H1 (cell line): ENCODE measurements at regions not wholly inside any gene's neighbourhood (a gene's known extent, or its start where the extent isn't known, plus 50 kb on each side); places are given as distances from the start of the nearest gene placed in this dataset.

Source experiments
- CTCF ChIA-PET: fragments of 300-600 bp; sonication (Branson Sonifier 250); formaldehyde crosslinking; loops from one replicate; lab custom pipeline; 2021; ENCODE audit not compliant: partially characterized antibody; lab: Charles Lee
- POLR2A ChIA-PET: fragments of 300-600 bp; sonication (Branson Sonifier 250); formaldehyde crosslinking; loops from one replicate; lab custom pipeline; 2021; ENCODE audit warnings: inconsistent platforms; ENCODE audit not compliant: partially characterized antibody; lab: Charles Lee
- DNase-seq, 2 experiments: peaks; one replicate each; pipeline versions ENCODE4 v3.0.0 to v3.0.0-alpha.2; 2010 to 2022; ENCODE audit warnings: low spot score in 2 of 2, low read depth in 1 of 2, mixed read lengths in 1 of 2
- FAIRE-seq: peaks from 2 replicates; lab custom pipeline; 2011; peaks lifted over from hg19 to GRCh38; lab: Jason Lieb, UNC
- H2AFZ ChIP-seq: 2 replicates; pipeline ENCODE4 v1.8.1; 2012; ENCODE audit warnings: low read length, inconsistent platforms
- H2AK5ac ChIP-seq: 2 replicates; pipeline ENCODE4 v1.6.1; 2013; ENCODE audit warnings: low read depth, low read length
- H2BK120ac ChIP-seq: replicated peaks from 2 replicates; pipeline ENCODE3; 2013; ENCODE audit warnings: low read depth, low read length, inconsistent platforms
- H2BK12ac ChIP-seq: 2 replicates; pipeline ENCODE4 v1.6.1; 2013; ENCODE audit warnings: low read depth, low read length
- H2BK15ac ChIP-seq: 2 replicates; pipeline ENCODE4 v1.6.1; 2013; ENCODE audit warnings: low read length
- H2BK20ac ChIP-seq: 2 replicates; pipeline ENCODE4 v1.6.1; 2013; ENCODE audit warnings: low read length
- H2BK5ac ChIP-seq: 2 replicates; pipeline ENCODE4 v1.6.1; 2013; ENCODE audit warnings: low read depth, low read length
- H3K14ac ChIP-seq: 2 replicates; pipeline ENCODE4 v1.6.1; 2013; ENCODE audit warnings: inconsistent platforms; ENCODE audit not compliant: insufficient read length
- H3K18ac ChIP-seq: 2 replicates; pipeline ENCODE4 v1.6.1; 2013; ENCODE audit warnings: low read length; ENCODE audit errors: extremely low read depth
- H3K23ac ChIP-seq: 2 replicates; pipeline ENCODE4 v1.6.1; 2013; ENCODE audit warnings: inconsistent platforms; ENCODE audit not compliant: insufficient read length
- H3K23me2 ChIP-seq: 2 replicates; pipeline ENCODE4 v1.6.1; 2013; ENCODE audit warnings: low read depth, low read length
- H3K27ac ChIP-seq: 2 replicates; pipeline ENCODE4 v1.6.1; 2011; ENCODE audit warnings: low read depth, low read length, inconsistent platforms
- H3K27me3 ChIP-seq, 4 experiments: replicated peaks in 1 of 4; 1 replicate in 1 of 4; 2 replicates in 3 of 4; pipeline versions ENCODE4 v1.6.1 to v1.8.1; 2011 to 2013; ENCODE audit warnings: low read length in 3 of 4, mild to moderate bottlenecking in 3 of 4, inconsistent platforms in 2 of 4, mixed read lengths in 2 of 4, moderate library complexity in 1 of 4; ENCODE audit not compliant: control insufficient read depth in 3 of 4, insufficient read depth in 3 of 4; ENCODE audit errors: extremely low read depth in 1 of 4
- H3K36me3 ChIP-seq, 4 experiments: 2 replicates each; pipeline versions ENCODE4 v1.6.1 to v1.8.1; 2011 to 2013; ENCODE audit warnings: mild to moderate bottlenecking in 4 of 4, low read length in 3 of 4, moderate library complexity in 2 of 4, control low read depth in 1 of 4, inconsistent platforms in 1 of 4; ENCODE audit not compliant: insufficient read depth in 4 of 4, control insufficient read depth in 2 of 4
- H3K4ac ChIP-seq: replicated peaks from 2 replicates; pipeline ENCODE3; 2013; ENCODE audit warnings: low read length, low read depth, mixed read lengths, inconsistent platforms; ENCODE audit not compliant: insufficient read length
- H3K4me1 ChIP-seq, 4 experiments: replicated peaks in 1 of 4; 1 replicate in 1 of 4; 2 replicates in 3 of 4; pipeline versions ENCODE4 v1.6.1 to v1.8.1; 2011 to 2013; ENCODE audit warnings: low read length in 3 of 4, inconsistent platforms in 2 of 4, mixed read lengths in 1 of 4; ENCODE audit not compliant: insufficient read depth in 4 of 4, control insufficient read depth in 3 of 4
- H3K4me2 ChIP-seq, 2 experiments: 2 replicates each; pipeline versions ENCODE4 v1.6.1 to v1.8.1; 2011 to 2013; ENCODE audit warnings: low read depth in 2 of 2, low read length in 2 of 2, control low read depth in 1 of 2, inconsistent platforms in 1 of 2, mild to moderate bottlenecking in 1 of 2; ENCODE audit not compliant: insufficient read depth in 1 of 2
- H3K4me3 ChIP-seq, 4 experiments: fragments of 200-600, 300-600 bp in 1 of 4; sonication (generic), shearing (Covaris generic), sonication (Bioruptor Twin) in 1 of 4; 2 replicates each; pipeline versions ENCODE4 v1.5.1 to v1.8.1; 2011 to 2016; ENCODE audit warnings: low read length in 4 of 4, low read depth in 3 of 4, control low read depth in 2 of 4, inconsistent platforms in 2 of 4, mild to moderate bottlenecking in 2 of 4, mixed read lengths in 1 of 4, moderate library complexity in 1 of 4; ENCODE audit not compliant: insufficient read depth in 2 of 4; ENCODE audit errors: extremely low read depth in 1 of 4
- H3K56ac ChIP-seq: replicated peaks from 2 replicates; pipeline ENCODE3; 2013; ENCODE audit warnings: low read depth, mild to moderate bottlenecking, mixed read lengths, low read length, inconsistent platforms; ENCODE audit not compliant: insufficient read length
- H3K79me1 ChIP-seq: 2 replicates; pipeline ENCODE4 v1.6.1; 2013; ENCODE audit warnings: low read depth, low read length, control low read depth
- H3K79me2 ChIP-seq, 2 experiments: 2 replicates each; pipeline versions ENCODE4 v1.6.1 to v1.8.1; 2012 to 2013; ENCODE audit warnings: low read length in 2 of 2, mild to moderate bottlenecking in 2 of 2, inconsistent platforms in 1 of 2; ENCODE audit not compliant: insufficient read depth in 2 of 2, control insufficient read depth in 1 of 2
- H3K9ac ChIP-seq, 4 experiments: replicated peaks in 1 of 4; 1 replicate in 1 of 4; 2 replicates in 3 of 4; pipeline versions ENCODE4 v1.6.1 to v1.8.1; 2011 to 2013; ENCODE audit warnings: low read depth in 3 of 4, low read length in 3 of 4, control low read depth in 2 of 4, mild to moderate bottlenecking in 2 of 4, moderate library complexity in 2 of 4, inconsistent platforms in 1 of 4; ENCODE audit errors: extremely low read depth in 1 of 4
- H3K9me3 ChIP-seq, 2 experiments: 2 replicates each; pipeline versions ENCODE4 v1.6.1 to v1.8.1; 2012 to 2013; ENCODE audit warnings: mild to moderate bottlenecking in 2 of 2, moderate library complexity in 2 of 2, control low read depth in 1 of 2, inconsistent platforms in 1 of 2, low read depth in 1 of 2, low read length in 1 of 2, mixed read lengths in 1 of 2; ENCODE audit not compliant: insufficient read depth in 2 of 2
- H4K20me1 ChIP-seq, 2 experiments: replicated peaks in 1 of 2; 2 replicates each; pipeline versions ENCODE3 to v1.8.1; 2011 to 2013; ENCODE audit warnings: inconsistent platforms in 2 of 2, low read length in 2 of 2, mild to moderate bottlenecking in 1 of 2; ENCODE audit not compliant: insufficient read depth in 2 of 2, control insufficient read depth in 1 of 2
- H4K5ac ChIP-seq: 2 replicates; pipeline ENCODE4 v1.6.1; 2013; ENCODE audit warnings: low read length, low read depth, mixed read lengths, inconsistent platforms; ENCODE audit not compliant: insufficient read length
- H4K8ac ChIP-seq: 2 replicates; pipeline ENCODE4 v1.8.0; 2013; ENCODE audit warnings: mild to moderate bottlenecking, moderate library complexity, low read length, inconsistent platforms; ENCODE audit not compliant: insufficient read depth; ENCODE audit errors: extremely low read depth
- H4K91ac ChIP-seq: replicated peaks from 2 replicates; pipeline ENCODE3; 2013; ENCODE audit warnings: low read length, mixed read lengths, inconsistent platforms; ENCODE audit not compliant: insufficient read length
- ASH2L ChIP-seq: fragments of 200-600, 300-600 bp; sonication (generic); IDR thresholded peaks from one replicate; pipeline ENCODE4 v1.7.1; 2017; ENCODE audit warnings: low read length
- CHD2 ChIP-seq: IDR thresholded peaks from 2 replicates; pipeline ENCODE4 v1.6.1; 2012; ENCODE audit warnings: low read length, improper control_type of control experiment
- EGR1 ChIP-seq: IDR thresholded peaks from 2 replicates; pipeline ENCODE4 v1.6.1; 2011; ENCODE audit warnings: low read depth, low read length, borderline replicate concordance
- EP300 ChIP-seq, 2 experiments: IDR thresholded peaks; 1 replicate in 1 of 2; 2 replicates in 1 of 2; pipeline ENCODE4 v1.6.1; 2011 to 2012; ENCODE audit warnings: low read depth in 2 of 2, low read length in 2 of 2, mild to moderate bottlenecking in 2 of 2, borderline replicate concordance in 1 of 2, inconsistent platforms in 1 of 2, moderate library complexity in 1 of 2
- JUND ChIP-seq: IDR thresholded peaks from 2 replicates; pipeline ENCODE4 v1.6.1; 2011; ENCODE audit warnings: mild to moderate bottlenecking, improper control_type of control experiment, low read length
- POLR2A ChIP-seq, 2 experiments: IDR thresholded peaks; 1 replicate in 1 of 2; 2 replicates in 1 of 2; pipeline ENCODE4 v1.6.1; 2011; ENCODE audit warnings: low read depth in 2 of 2, low read length in 2 of 2, mild to moderate bottlenecking in 2 of 2; ENCODE audit errors: control extremely low read depth in 1 of 2
- RXRA ChIP-seq: IDR thresholded peaks from 2 replicates; pipeline ENCODE4 v1.6.1; 2011; ENCODE audit warnings: low read depth, mild to moderate bottlenecking, low read length, moderate library complexity; ENCODE audit not compliant: insufficient read depth
- SIX5 ChIP-seq: IDR thresholded peaks from 2 replicates; pipeline ENCODE4 v1.6.1; 2011; ENCODE audit warnings: mild to moderate bottlenecking, low read depth, low read length
- SP1 ChIP-seq: IDR thresholded peaks from 2 replicates; pipeline ENCODE4 v1.6.1; 2011; ENCODE audit warnings: low read depth, low read length
- SP2 ChIP-seq: IDR thresholded peaks from 2 replicates; pipeline ENCODE4 v1.6.1; 2012; ENCODE audit warnings: mild to moderate bottlenecking, low read length, inconsistent platforms
- SRF ChIP-seq: IDR thresholded peaks from 2 replicates; pipeline ENCODE4 v1.6.1; 2011; ENCODE audit warnings: mild to moderate bottlenecking, low read depth, low read length, moderate library complexity
- TCF12 ChIP-seq: IDR thresholded peaks from 2 replicates; pipeline ENCODE4 v1.6.1; 2011; ENCODE audit warnings: low read depth, mild to moderate bottlenecking, low read length
- TEAD4 ChIP-seq: IDR thresholded peaks from 2 replicates; pipeline ENCODE4 v1.6.1; 2012; ENCODE audit warnings: low read depth, low read length, inconsistent platforms, mixed read lengths
- WGBS, 2 experiments: shearing (Covaris generic) in 1 of 2; methylation state at CpG; one replicate each; pipeline versions ENCODE4 v1.1.6 to v1.1.7; 2013 to 2015; ENCODE audit warnings: low lambda C conversion rate in 2 of 2, mixed read lengths in 2 of 2, inconsistent platforms in 1 of 2, low coverage in 1 of 2, missing lambda C conversion rate in 1 of 2; ENCODE audit not compliant: insufficient replicate concordance in 2 of 2, insufficient coverage in 1 of 2, insufficient read length in 1 of 2; ENCODE audit errors: extremely low coverage in 1 of 2, missing lambda C conversion rate in 1 of 2; 5-methylcytosine and 5-hydroxymethylcytosine counted together
- TF ChIP-seq, protein P1 (sequence below), 3 experiments: IDR thresholded peaks; 1 replicate in 2 of 3; 2 replicates in 1 of 3; pipeline versions ENCODE4 v1.5.1 to v1.6.1; 2011; ENCODE audit warnings: low read length in 3 of 3, mild to moderate bottlenecking in 3 of 3, inconsistent platforms in 2 of 3, low read depth in 1 of 3, moderate library complexity in 1 of 3; ENCODE audit not compliant: insufficient read depth in 1 of 3; ENCODE audit errors: control extremely low read depth in 1 of 3

DNA sequence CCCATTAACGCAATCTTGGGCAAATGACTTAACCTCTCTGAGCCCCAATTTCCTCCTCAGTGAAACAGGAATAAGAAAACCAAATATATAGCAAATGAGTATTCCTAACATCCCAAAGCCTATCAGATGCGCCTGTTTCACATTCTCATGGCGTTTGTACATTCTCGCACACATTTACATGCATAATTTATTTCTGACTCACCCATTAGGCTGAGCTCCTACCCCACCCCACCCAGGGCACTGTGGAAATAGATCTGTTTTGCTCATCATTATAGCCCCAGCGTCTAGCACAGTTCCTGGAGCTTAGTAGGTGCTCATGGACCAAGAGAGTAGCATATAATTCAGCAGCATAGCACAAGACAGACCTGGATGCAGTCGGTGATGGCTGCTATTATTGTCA lies 146.1 kb upstream of the VANGL1 start:
- peak in 1 of 2 experiments; percentile 13 for DNase-seq
- Histone ChIP-seq H2BK12ac (no peak overlapping the region), H3K27ac (no peak overlapping the region), H2BK5ac (no peak overlapping the region), H4K91ac (no peak overlapping the region), H2BK20ac (no peak overlapping the region), H3K4me1 (peaks cover 0 to 9% (median 3%) of the 10 kb centered on the region in 4 experiments; a peak in 6 of 7 replicates), H3K56ac (no peak overlapping the region), H4K5ac (no peak overlapping the region), H2BK120ac (no peak overlapping the region), H2BK15ac (no peak overlapping the region), H3K23me2 (no peaks in the 10 kb centered on the region), H3K23ac (no peak overlapping the region), H3K9me3 (no peaks in the 10 kb centered on the region), H3K4me2 (no peak overlapping the region), H3K4ac (no peak overlapping the region), H3K79me2 (no peaks in the 10 kb centered on the region), H2AFZ (no peak overlapping the region), H3K14ac (no peak overlapping the region), H4K20me1 (no peaks in the 10 kb centered on the region), H3K9ac (no peak overlapping the region), H3K27me3 (no peaks in the 10 kb centered on the region), H3K18ac (no peak overlapping the region), H3K79me1 (no peaks in the 10 kb centered on the region), H3K4me3 (no peak overlapping the region), H3K36me3 (no peaks in the 10 kb centered on the region), H2AK5ac (no peak overlapping the region), H4K8ac (no peak overlapping the region)
- no peak for FAIRE-seq
- WGBS, 2 experiments: 93% methylated on average over 6 of the region's 6 CpGs; no CpG with 5 or more reads in 1 of the 2 experiments
- TF ChIP-seq SP1: no peak
- TF ChIP-seq ASH2L: no peak
- TF ChIP-seq TEAD4: no peak
- no peak for TF ChIP-seq SP2
- TF ChIP-seq, protein P1, sequence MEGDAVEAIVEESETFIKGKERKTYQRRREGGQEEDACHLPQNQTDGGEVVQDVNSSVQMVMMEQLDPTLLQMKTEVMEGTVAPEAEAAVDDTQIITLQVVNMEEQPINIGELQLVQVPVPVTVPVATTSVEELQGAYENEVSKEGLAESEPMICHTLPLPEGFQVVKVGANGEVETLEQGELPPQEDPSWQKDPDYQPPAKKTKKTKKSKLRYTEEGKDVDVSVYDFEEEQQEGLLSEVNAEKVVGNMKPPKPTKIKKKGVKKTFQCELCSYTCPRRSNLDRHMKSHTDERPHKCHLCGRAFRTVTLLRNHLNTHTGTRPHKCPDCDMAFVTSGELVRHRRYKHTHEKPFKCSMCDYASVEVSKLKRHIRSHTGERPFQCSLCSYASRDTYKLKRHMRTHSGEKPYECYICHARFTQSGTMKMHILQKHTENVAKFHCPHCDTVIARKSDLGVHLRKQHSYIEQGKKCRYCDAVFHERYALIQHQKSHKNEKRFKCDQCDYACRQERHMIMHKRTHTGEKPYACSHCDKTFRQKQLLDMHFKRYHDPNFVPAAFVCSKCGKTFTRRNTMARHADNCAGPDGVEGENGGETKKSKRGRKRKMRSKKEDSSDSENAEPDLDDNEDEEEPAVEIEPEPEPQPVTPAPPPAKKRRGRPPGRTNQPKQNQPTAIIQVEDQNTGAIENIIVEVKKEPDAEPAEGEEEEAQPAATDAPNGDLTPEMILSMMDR (IDR thresholded peaks at IDR 0.05; ENCODE audit: control extremely low read depth in 1 of 3, insufficient read depth in 1 of 3, low read depth in 1 of 3, low read length in 3 of 3): no peak
- TF ChIP-seq JUND: no peak
- TF ChIP-seq POLR2A (IDR thresholded peaks at IDR 0.05; ENCODE audit: control extremely low read depth in 1 of 2, low read depth in 2 of 2, low read length in 2 of 2): no peak
- no peak for TF ChIP-seq SIX5
- no peak for TF ChIP-seq TCF12
- TF ChIP-seq EGR1: no peak
- TF ChIP-seq SRF: no peak
- no peak for TF ChIP-seq RXRA
- no peak for TF ChIP-seq CHD2
- TF ChIP-seq EP300 (IDR thresholded peaks at IDR 0.05; ENCODE audit: borderline replicate concordance in 1 of 2, low read depth in 2 of 2, low read length in 2 of 2): no peak
- POLR2A ChIA-PET: no interaction called here
- CTCF ChIA-PET: interaction anchor here (1.0 kb wide), 1 partner anchor 18 kb away, joined by 3 read pairs; no protein-coding TSS in a partner anchor
